Cardiac muscle cell (in vitro differentiated cells and primary cell): ENCODE measurements at regions not wholly inside any gene's neighbourhood (a gene's known extent, or its start where the extent isn't known, plus 50 kb on each side); places are given as distances from the start of the nearest gene placed in this dataset.
"Not testable (repeated sequence)": the region's sequence is repeated elsewhere in the genome, so short reads cannot be mapped to it uniquely, and the experiment has no call there.

ENCODE experiments used
- DNase-seq, 2 donors: peaks; one replicate each; pipeline versions ENCODE4 v3.0.0 to v3.0.0-alpha.2; 2010 to 2017; ENCODE audit warnings: low read depth in 1 of 2, low spot score in 1 of 2
- H3K27ac ChIP-seq: fragments of 200-600 bp; sonication (generic); 2 replicates; pipeline ENCODE4 v1.5.1; 2016
- H3K27me3 ChIP-seq: fragments of 200-600 bp; sonication (generic); 2 replicates; pipeline ENCODE4 v1.6.0; 2016; ENCODE audit warnings: control low read depth
- H3K36me3 ChIP-seq: fragments of 200-600 bp; sonication (generic); 2 replicates; pipeline ENCODE4 v1.5.1; 2016; ENCODE audit warnings: control low read depth
- H3K4me1 ChIP-seq: fragments of 200-600 bp; sonication (generic); 2 replicates; pipeline ENCODE4 v1.8.1; 2017; ENCODE audit warnings: low read depth, mild to moderate bottlenecking, mixed run types
- H3K4me3 ChIP-seq: fragments of 200-600 bp; sonication (generic); 2 replicates; pipeline ENCODE4 v1.5.1; 2016; ENCODE audit warnings: mild to moderate bottlenecking
- H3K9me3 ChIP-seq: fragments of 200-600 bp; sonication (generic); 2 replicates; pipeline ENCODE4 v1.5.1; 2017; ENCODE audit warnings: low read depth, mild to moderate bottlenecking, control low read depth
- CTCF ChIP-seq: IDR thresholded peaks from 2 replicates; pipeline ENCODE4 v1.5.1; 2012; ENCODE audit warnings: low read depth, mild to moderate bottlenecking, low read length

GRCh38 chr20:19138758-19139157, 73.7 kb upstream of the SLC24A3 start:
- Histone ChIP-seq H3K36me3 (no peaks in the 10 kb centered on the region), H3K9me3 (no peaks in the 10 kb centered on the region), H3K27me3 (no peaks in the 10 kb centered on the region), H3K27ac (no peak overlapping the region), H3K4me1 (no peaks in the 10 kb centered on the region), H3K4me3 (no peak overlapping the region)
- no peak for DNase-seq
- no peak for TF ChIP-seq CTCF

- H3K27ac ChIP-seq, DNase-seq, H3K36me3 ChIP-seq, H3K27me3 ChIP-seq, H3K9me3 ChIP-seq, H3K4me1 ChIP-seq, H3K4me3 ChIP-seq: not testable (repeated sequence)
Observed at GRCh38 chr20:19139584-19139983, 72.9 kb upstream of the SLC24A3 start.

GRCh38 chr20:19141998-19142397, 70.4 kb upstream of the SLC24A3 start:
- TF ChIP-seq CTCF: no peak
- no peaks in the 10 kb centered on the region for H3K9me3 ChIP-seq
- H3K4me3 ChIP-seq: no peak overlapping the region
- H3K4me1 ChIP-seq: no peaks in the 10 kb centered on the region
- no peaks in the 10 kb centered on the region for H3K27me3 ChIP-seq
- no peak overlapping the region for H3K27ac ChIP-seq
- no peak for DNase-seq
- H3K36me3 ChIP-seq: no peaks in the 10 kb centered on the region

GRCh38 chr20:19143890-19144289, 68.6 kb upstream of the SLC24A3 start:
- Histone ChIP-seq H3K9me3 (no peaks in the 10 kb centered on the region), H3K27me3 (no peaks in the 10 kb centered on the region), H3K36me3 (no peaks in the 10 kb centered on the region), H3K27ac (no peak overlapping the region), H3K4me3 (no peak overlapping the region), H3K4me1 (no peaks in the 10 kb centered on the region)
- DNase-seq: no peak
- no peak for TF ChIP-seq CTCF

GRCh38 chr20:19161336-19161735, 51.1 kb upstream of the SLC24A3 start:
- no peak overlapping the region for H3K4me3 ChIP-seq

More at GRCh38 chr20:19161336-19161735, 51.1 kb upstream of the SLC24A3 start:
- Histone ChIP-seq H3K36me3 (no peaks in the 10 kb centered on the region), H3K4me1 (no peaks in the 10 kb centered on the region), H3K27me3 (no peaks in the 10 kb centered on the region), H3K9me3 (no peaks in the 10 kb centered on the region), H3K27ac (no peak overlapping the region)
- no peak for TF ChIP-seq CTCF
- no peak for DNase-seq
